Endothelial cell (in vitro differentiated cells): ENCODE measurements at regions not wholly inside any gene's neighbourhood (a gene's known extent, or its start where the extent isn't known, plus 50 kb on each side); places are given as distances from the start of the nearest gene placed in this dataset.

Experiments
- DNase-seq: peaks from one replicate; pipeline ENCODE4 v3.0.0; 2021; ENCODE audit warnings: low spot score
- H3K27ac Mint-ChIP-seq: one replicate; pipeline ENCODE4 v1.8.0; 2021; ENCODE audit warnings: mixed read lengths, inconsistent platforms; ENCODE audit not compliant: unreplicated experiment
- H3K27me3 Mint-ChIP-seq: one replicate; pipeline ENCODE4 v1.8.0; 2021; ENCODE audit warnings: mild to moderate bottlenecking, moderate library complexity, mixed read lengths, inconsistent platforms; ENCODE audit not compliant: unreplicated experiment
- H3K36me3 Mint-ChIP-seq: one replicate; pipeline ENCODE4 v1.8.0; 2021; ENCODE audit warnings: mild to moderate bottlenecking, low read depth, mixed read lengths, inconsistent platforms; ENCODE audit not compliant: unreplicated experiment
- H3K4me1 Mint-ChIP-seq: one replicate; pipeline ENCODE4 v1.8.0; 2021; ENCODE audit warnings: mild to moderate bottlenecking, mixed read lengths, inconsistent platforms; ENCODE audit not compliant: unreplicated experiment
- H3K4me3 Mint-ChIP-seq: one replicate; pipeline ENCODE4 v1.8.0; 2021; ENCODE audit warnings: mild to moderate bottlenecking, mixed read lengths, inconsistent platforms; ENCODE audit not compliant: unreplicated experiment
- H3K9me3 Mint-ChIP-seq: one replicate; pipeline ENCODE4 v1.8.0; 2021; ENCODE audit warnings: mixed read lengths, inconsistent platforms; ENCODE audit not compliant: unreplicated experiment
- TF ChIP-seq, protein P1 (sequence below): fragments of 200-600 bp; sonication (generic); IDR thresholded peaks from one replicate; pipeline ENCODE4 v1.5.0; 2021; ENCODE audit warnings: antibody characterized with exemption; ENCODE audit not compliant: unreplicated experiment

DNA sequence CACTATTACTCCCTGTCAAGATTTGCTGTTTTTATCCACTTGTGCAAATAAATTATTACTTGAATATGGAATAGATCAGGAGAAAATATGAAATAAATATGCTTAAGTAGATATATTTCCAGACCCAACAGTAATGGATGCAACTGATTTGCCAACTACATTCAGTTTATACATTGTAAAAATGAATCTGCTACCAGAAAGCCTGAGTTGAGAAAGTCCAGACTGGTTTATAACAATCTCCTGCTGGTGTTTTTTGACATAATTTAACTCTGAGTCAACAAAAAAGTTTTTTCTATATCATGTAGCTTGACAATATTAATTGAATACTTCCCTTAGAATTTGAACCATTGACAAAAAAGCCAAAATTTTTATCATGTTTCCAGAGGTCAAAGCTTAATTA, 265.8 kb upstream of the SEMA3D start:
- Mint-ChIP-seq H3K4me1 (no peaks in the 10 kb centered on the region), H3K27ac (no peak overlapping the region), H3K4me3 (no peak overlapping the region), H3K36me3 (no peaks in the 10 kb centered on the region), H3K9me3 (no peaks in the 10 kb centered on the region), H3K27me3 (no peaks in the 10 kb centered on the region)
- TF ChIP-seq, protein P1, sequence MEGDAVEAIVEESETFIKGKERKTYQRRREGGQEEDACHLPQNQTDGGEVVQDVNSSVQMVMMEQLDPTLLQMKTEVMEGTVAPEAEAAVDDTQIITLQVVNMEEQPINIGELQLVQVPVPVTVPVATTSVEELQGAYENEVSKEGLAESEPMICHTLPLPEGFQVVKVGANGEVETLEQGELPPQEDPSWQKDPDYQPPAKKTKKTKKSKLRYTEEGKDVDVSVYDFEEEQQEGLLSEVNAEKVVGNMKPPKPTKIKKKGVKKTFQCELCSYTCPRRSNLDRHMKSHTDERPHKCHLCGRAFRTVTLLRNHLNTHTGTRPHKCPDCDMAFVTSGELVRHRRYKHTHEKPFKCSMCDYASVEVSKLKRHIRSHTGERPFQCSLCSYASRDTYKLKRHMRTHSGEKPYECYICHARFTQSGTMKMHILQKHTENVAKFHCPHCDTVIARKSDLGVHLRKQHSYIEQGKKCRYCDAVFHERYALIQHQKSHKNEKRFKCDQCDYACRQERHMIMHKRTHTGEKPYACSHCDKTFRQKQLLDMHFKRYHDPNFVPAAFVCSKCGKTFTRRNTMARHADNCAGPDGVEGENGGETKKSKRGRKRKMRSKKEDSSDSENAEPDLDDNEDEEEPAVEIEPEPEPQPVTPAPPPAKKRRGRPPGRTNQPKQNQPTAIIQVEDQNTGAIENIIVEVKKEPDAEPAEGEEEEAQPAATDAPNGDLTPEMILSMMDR, result no peak
- DNase-seq, result no peak

DNA sequence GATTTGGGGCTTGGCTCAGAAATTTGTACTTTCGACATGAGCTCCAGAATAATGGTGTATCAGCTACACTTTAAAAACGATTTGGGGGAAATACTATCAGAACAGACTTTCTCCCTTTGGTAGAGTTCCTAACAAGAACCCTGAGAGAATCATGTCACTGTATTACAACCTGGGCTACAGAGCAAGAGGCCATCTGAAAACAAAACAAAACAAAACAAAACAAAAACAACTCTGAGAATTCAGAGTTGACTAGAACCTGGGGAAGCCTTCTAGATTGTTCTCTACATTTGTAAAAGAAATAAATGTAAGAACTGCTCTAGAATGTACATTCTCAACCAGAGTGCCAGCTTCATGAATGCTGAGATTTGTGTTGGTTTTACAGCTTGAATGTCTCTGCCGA, 262.6 kb upstream of the SEMA3D start:
- no peak overlapping the region for H3K4me3 Mint-ChIP-seq
- H3K27ac Mint-ChIP-seq, result no peak overlapping the region
- H3K27me3 Mint-ChIP-seq, result no peaks in the 10 kb centered on the region
- H3K4me1 Mint-ChIP-seq, result no peaks in the 10 kb centered on the region
- TF ChIP-seq, protein P1, result no peak
- H3K36me3 Mint-ChIP-seq, result no peaks in the 10 kb centered on the region
- no peak for DNase-seq
- H3K9me3 Mint-ChIP-seq, result no peaks in the 10 kb centered on the region

DNA sequence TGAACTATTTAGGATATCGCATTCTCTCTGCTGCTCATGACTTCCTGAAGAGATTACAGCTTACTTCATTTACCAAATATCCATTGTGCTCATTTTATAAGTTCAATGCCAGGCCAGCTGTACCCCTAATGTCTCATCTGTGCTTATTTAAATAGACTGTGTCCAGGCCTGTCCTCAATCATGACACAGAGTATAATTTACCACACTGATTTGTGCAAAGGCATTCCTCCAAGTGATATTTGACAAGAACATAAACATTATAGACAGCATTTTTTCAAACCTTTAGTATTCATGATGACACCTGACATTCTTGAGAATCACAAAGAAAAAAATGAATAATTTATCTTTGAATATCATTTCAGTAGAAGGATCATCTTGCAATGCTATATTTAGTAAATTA, 260.1 kb upstream of the SEMA3D start:
- no peak for DNase-seq
- Mint-ChIP-seq H3K36me3 (no peaks in the 10 kb centered on the region), H3K9me3 (no peaks in the 10 kb centered on the region), H3K4me3 (no peak overlapping the region), H3K27ac (no peak overlapping the region), H3K27me3 (no peaks in the 10 kb centered on the region), H3K4me1 (no peaks in the 10 kb centered on the region)
- TF ChIP-seq, protein P1, result no peak

DNA sequence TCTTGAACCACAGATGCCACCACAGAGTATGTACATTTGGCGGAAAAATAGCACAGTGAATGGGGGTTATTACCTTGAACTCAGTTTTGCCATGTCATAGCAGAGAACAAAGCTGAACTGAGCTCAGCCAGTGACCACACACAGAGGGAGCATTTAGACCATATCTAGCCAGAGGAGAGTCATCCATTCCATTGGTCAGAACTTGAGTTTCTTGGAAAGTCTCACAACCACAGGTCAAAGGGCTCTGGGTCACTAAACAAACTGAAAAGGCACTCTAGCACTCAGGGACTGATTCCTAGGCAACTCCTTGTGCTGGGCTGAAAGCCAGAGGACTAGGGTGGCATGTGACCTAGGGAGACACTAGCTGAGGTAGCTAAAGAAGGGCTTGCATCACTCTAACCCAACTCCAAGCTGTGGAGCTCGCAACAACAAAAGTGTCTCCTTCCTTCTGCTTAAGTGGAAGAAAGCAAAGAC, 239.7 kb upstream of the SEMA3D start:
- no peaks in the 10 kb centered on the region for H3K27me3 Mint-ChIP-seq
- H3K36me3 Mint-ChIP-seq, result no peaks in the 10 kb centered on the region
- no peaks in the 10 kb centered on the region for H3K9me3 Mint-ChIP-seq
- H3K27ac Mint-ChIP-seq, result no peak overlapping the region
- H3K4me1 Mint-ChIP-seq, result no peaks in the 10 kb centered on the region
- no peak for DNase-seq
- TF ChIP-seq, protein P1, result no peak
- H3K4me3 Mint-ChIP-seq, result no peak overlapping the region

DNA sequence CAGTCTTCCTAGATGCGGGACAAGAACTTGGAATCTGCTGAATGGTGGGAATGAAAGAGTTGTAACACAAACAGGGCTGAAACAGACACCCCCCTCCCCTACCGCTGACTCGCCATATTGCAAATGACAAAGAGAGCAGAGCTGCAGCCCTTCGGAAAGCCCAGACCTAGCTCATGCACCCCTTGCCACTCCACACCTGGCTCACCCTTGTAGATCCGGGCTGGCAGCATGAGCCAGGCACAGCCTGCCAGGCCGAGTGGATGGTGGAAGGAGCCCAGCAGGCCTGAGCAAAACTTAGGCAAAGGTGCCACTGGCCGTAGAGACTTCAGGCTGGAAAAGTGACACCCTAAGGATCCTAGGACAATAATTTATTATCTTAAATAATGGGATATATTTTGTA, 237.4 kb upstream of the SEMA3D start:
- no peak for DNase-seq
- H3K27ac Mint-ChIP-seq, result no peak overlapping the region
- no peaks in the 10 kb centered on the region for H3K36me3 Mint-ChIP-seq

More for the DNA sequence above, 237.4 kb upstream of the SEMA3D start:
- H3K4me1 Mint-ChIP-seq, result no peaks in the 10 kb centered on the region
- no peak overlapping the region for H3K4me3 Mint-ChIP-seq
- TF ChIP-seq, protein P1, result no peak
- no peaks in the 10 kb centered on the region for H3K9me3 Mint-ChIP-seq
- H3K27me3 Mint-ChIP-seq, result no peaks in the 10 kb centered on the region
